ENCODE measurements at regions not wholly inside any gene's neighbourhood (a gene's known extent, or its start where the extent isn't known, plus 50 kb on each side); places are given as distances from the start of the nearest gene placed in this dataset.

GRCh38 chr9:126275386-126276001 is 51.1 kb upstream of the MVB12B start:
- DNase-seq = no peak

- no peak for DNase-seq
Observed at GRCh38 chr9:126276056-126276728, 50.4 kb upstream of the MVB12B start.

Measured in right hindlimb (tissue), 1 donor.